ENCODE measurements at regions not wholly inside any gene's neighbourhood (a gene's known extent, or its start where the extent isn't known, plus 50 kb on each side); places are given as distances from the start of the nearest gene placed in this dataset.

- H3K36me3 ChIP-seq (ENCODE audit: control insufficient read depth, low read length) = no peaks in the 10 kb centered on the region
- no peak overlapping the region for H3K4me2 ChIP-seq (ENCODE audit: low read length)
- no peaks in the 10 kb centered on the region for H3K9me2 ChIP-seq (replicated peaks; ENCODE audit: control insufficient read depth, low read length)
- no peaks in the 10 kb centered on the region for H3K4me1 ChIP-seq (ENCODE audit: control insufficient read depth, low read length)
- no peak overlapping the region for H3K27ac ChIP-seq (ENCODE audit: low read depth, low read length)
- H3F3A ChIP-seq (ENCODE audit: control insufficient read depth, insufficient read depth) = no peaks in the 10 kb centered on the region
- peaks cover 2% of the 10 kb centered on the region; the same call in 1 of the 2 replicates for H3K27me3 ChIP-seq (ENCODE audit: control insufficient read depth, low read length)
- no peaks in the 10 kb centered on the region for H3K79me2 ChIP-seq (ENCODE audit: control insufficient read depth, low read length)
- H3K4me3 ChIP-seq (ENCODE audit: low read length) = no peak overlapping the region
- H4K20me1 ChIP-seq (ENCODE audit: control insufficient read depth, insufficient read depth, low read depth, low read length) = no peaks in the 10 kb centered on the region
- no peak for TF ChIP-seq CTCF (IDR thresholded peaks at IDR 0.05; ENCODE audit: low read depth, low read length, poor library complexity, severe bottlenecking)
- no peak for TF ChIP-seq EZH2phosphoT487 (IDR thresholded peaks at IDR 0.05; ENCODE audit: borderline replicate concordance, low read length)
- no peaks in the 10 kb centered on the region for H3K9me3 ChIP-seq (ENCODE audit: control insufficient read depth, insufficient read depth, low read length)
These were observed 143.4 kb downstream of the ZIC5 start for GRCh38 chr13:99828123-99828522.

- TF ChIP-seq EZH2phosphoT487 (IDR thresholded peaks at IDR 0.05; ENCODE audit: borderline replicate concordance, low read length) (no peak), CTCF (IDR thresholded peaks at IDR 0.05; ENCODE audit: low read depth, low read length, poor library complexity, severe bottlenecking) (no peak)
- Histone ChIP-seq H3K9me3 (ENCODE audit: control insufficient read depth, insufficient read depth, low read length) (no peaks in the 10 kb centered on the region), H3K9me2 (replicated peaks; ENCODE audit: control insufficient read depth, low read length) (no peaks in the 10 kb centered on the region), H3F3A (ENCODE audit: control insufficient read depth, insufficient read depth) (no peaks in the 10 kb centered on the region), H3K79me2 (ENCODE audit: control insufficient read depth, low read length) (no peaks in the 10 kb centered on the region), H3K36me3 (ENCODE audit: control insufficient read depth, low read length) (no peaks in the 10 kb centered on the region), H3K4me3 (ENCODE audit: low read length) (no peak overlapping the region), H3K4me2 (ENCODE audit: low read length) (no peak overlapping the region), H3K27me3 (ENCODE audit: control insufficient read depth, low read length) (peaks cover 2% of the 10 kb centered on the region; the same call in 1 of the 2 replicates), H3K4me1 (ENCODE audit: control insufficient read depth, low read length) (no peaks in the 10 kb centered on the region), H4K20me1 (ENCODE audit: control insufficient read depth, insufficient read depth, low read depth, low read length) (no peaks in the 10 kb centered on the region), H3K27ac (ENCODE audit: low read depth, low read length) (no peak overlapping the region)
These were observed 144.4 kb downstream of the ZIC5 start for GRCh38 chr13:99827011-99827772.

- no peaks in the 10 kb centered on the region for H3F3A ChIP-seq (ENCODE audit: control insufficient read depth, insufficient read depth)
- no peak overlapping the region for H3K4me3 ChIP-seq (ENCODE audit: low read length)
- H3K4me1 ChIP-seq (ENCODE audit: control insufficient read depth, low read length) = no peaks in the 10 kb centered on the region
- H3K36me3 ChIP-seq (ENCODE audit: control insufficient read depth, low read length) = no peaks in the 10 kb centered on the region
- no peaks in the 10 kb centered on the region; the same call in 1 of the 2 replicates for H3K27me3 ChIP-seq (ENCODE audit: control insufficient read depth, low read length)
- no peaks in the 10 kb centered on the region for H4K20me1 ChIP-seq (ENCODE audit: control insufficient read depth, insufficient read depth, low read depth, low read length)
- no peak overlapping the region for H3K27ac ChIP-seq (ENCODE audit: low read depth, low read length)
- no peaks in the 10 kb centered on the region; the same call in 1 of the 2 replicates for H3K9me3 ChIP-seq (ENCODE audit: control insufficient read depth, insufficient read depth, low read length)
- TF ChIP-seq CTCF (IDR thresholded peaks at IDR 0.05; ENCODE audit: low read depth, low read length, poor library complexity, severe bottlenecking) (no peak), EZH2phosphoT487 (IDR thresholded peaks at IDR 0.05; ENCODE audit: borderline replicate concordance, low read length) (no peak)
- no peaks in the 10 kb centered on the region for H3K79me2 ChIP-seq (ENCODE audit: control insufficient read depth, low read length)
- no peak overlapping the region for H3K4me2 ChIP-seq (ENCODE audit: low read length)
- H3K9me2 ChIP-seq (replicated peaks; ENCODE audit: control insufficient read depth, low read length) = no peaks in the 10 kb centered on the region
These were observed 147.6 kb downstream of the ZIC5 start for GRCh38 chr13:99823961-99824360.
